AG04450 (cell line): ENCODE measurements at regions not wholly inside any gene's neighbourhood (a gene's known extent, or its start where the extent isn't known, plus 50 kb on each side); places are given as distances from the start of the nearest gene placed in this dataset.

Experiments
- CTCF ChIA-PET: fragments of 300-600, 350-600 bp; formaldehyde crosslinking; extraction: SDS; loops from one replicate; lab custom pipeline; 2022; ENCODE audit warnings: antibody characterized with exemption, inconsistent platforms; lab: Charles Lee
- POLR2A ChIA-PET: fragments of 350-600 bp; formaldehyde crosslinking; extraction: SDS; loops from one replicate; lab custom pipeline; 2021; ENCODE audit warnings: antibody characterized with exemption, inconsistent platforms; lab: Yijun Ruan, JAX
- DNase-seq: peaks from one replicate; pipeline ENCODE4 v3.0.0-alpha.2; 2011; ENCODE audit warnings: low read depth, low spot score
- H3K27ac ChIP-seq: one replicate; pipeline ENCODE4 v1.5.1; 2012; ENCODE audit warnings: low read depth, low read length, control low read depth
- H3K27me3 ChIP-seq: one replicate; pipeline ENCODE4 v1.6.0; 2012; ENCODE audit warnings: low read length; ENCODE audit not compliant: control insufficient read depth, insufficient read depth
- H3K4me3 ChIP-seq: 2 replicates; pipeline ENCODE4 v1.5.1; 2011; ENCODE audit warnings: mild to moderate bottlenecking, low read depth, low read length, control low read depth
- H3K9me3 ChIP-seq: 2 replicates; pipeline ENCODE4 v1.5.1; 2012; ENCODE audit warnings: low read length; ENCODE audit not compliant: control insufficient read depth, insufficient read depth
- CTCF ChIP-seq: IDR thresholded peaks from 2 replicates; pipeline ENCODE4 v1.5.1; 2011; ENCODE audit warnings: low read depth, low read length, control low read depth, inconsistent platforms

GRCh38 chr16:63008688-63009087 is 972.5 kb upstream of the CDH8 start:
- ChIA-PET POLR2A (no interaction called here), CTCF (no interaction called here)
- no peak for DNase-seq
- Histone ChIP-seq H3K9me3 (peaks cover 18% of the 10 kb centered on the region; the same call in 1 of the 2 replicates), H3K27me3 (no peaks in the 10 kb centered on the region), H3K4me3 (no peak overlapping the region), H3K27ac (no peak overlapping the region)
- TF ChIP-seq CTCF: no peak

- no peak for TF ChIP-seq CTCF
- Histone ChIP-seq H3K4me3 (no peak overlapping the region), H3K27me3 (no peaks in the 10 kb centered on the region), H3K27ac (no peak overlapping the region), H3K9me3 (peaks cover 25% of the 10 kb centered on the region; the same call in 1 of the 2 replicates)
- POLR2A ChIA-PET: no interaction called here
- CTCF ChIA-PET: no interaction called here
- DNase-seq: no peak
Measured at GRCh38 chr16:63005356-63005755, 969.1 kb upstream of the CDH8 start.

GRCh38 chr16:62989480-62989879 is 953.2 kb upstream of the CDH8 start:
- no peak for TF ChIP-seq CTCF
- ChIA-PET CTCF (no interaction called here), POLR2A (no interaction called here)
- Histone ChIP-seq H3K27me3 (no peaks in the 10 kb centered on the region), H3K4me3 (no peak overlapping the region), H3K9me3 (peaks cover 5% of the 10 kb centered on the region), H3K27ac (no peak overlapping the region)
- no peak for DNase-seq

GRCh38 chr16:62985722-62986121 is 949.5 kb upstream of the CDH8 start:
- no peak overlapping the region for H3K4me3 ChIP-seq
- CTCF ChIA-PET: no interaction called here

GRCh38 chr16:62978451-62978850 is 942.2 kb upstream of the CDH8 start:
- CTCF ChIA-PET: no interaction called here
- Histone ChIP-seq H3K9me3 (peaks cover 6% of the 10 kb centered on the region; the same call in 1 of the 2 replicates), H3K27ac (no peak overlapping the region), H3K4me3 (no peak overlapping the region), H3K27me3 (no peaks in the 10 kb centered on the region)
- no peak for DNase-seq
- POLR2A ChIA-PET: no interaction called here
- no peak for TF ChIP-seq CTCF

More at GRCh38 chr16:62985722-62986121, 949.5 kb upstream of the CDH8 start:
- Histone ChIP-seq H3K9me3 (peaks cover 3% of the 10 kb centered on the region; the same call in 1 of the 2 replicates), H3K27me3 (no peaks in the 10 kb centered on the region), H3K27ac (no peak overlapping the region)
- no peak for DNase-seq
- TF ChIP-seq CTCF: no peak
- POLR2A ChIA-PET: no interaction called here
